ENCODE measurements at regions not wholly inside any gene's neighbourhood (a gene's known extent, or its start where the extent isn't known, plus 50 kb on each side); places are given as distances from the start of the nearest gene placed in this dataset.

GRCh38 chr9:108546215-108546614, 309.6 kb downstream of the ACTL7B start:
- no peak for DNase-seq

- DNase-seq = no peak
Observed at GRCh38 chr9:108545436-108545835, 310.4 kb downstream of the ACTL7B start.

- no peak for DNase-seq
Observed at GRCh38 chr9:108544866-108545265, 310.9 kb downstream of the ACTL7B start.

GRCh38 chr9:108543251-108543778, 312.5 kb downstream of the ACTL7B start:
- DNase-seq = no peak

GRCh38 chr9:108537756-108538155, 318.0 kb downstream of the ACTL7B start:
- DNase-seq = no peak

- no peak for DNase-seq
Observed at GRCh38 chr9:108536836-108537601, 318.8 kb downstream of the ACTL7B start.

GRCh38 chr9:108535526-108535925, 320.3 kb downstream of the ACTL7B start:
- DNase-seq = no peak

- no peak for DNase-seq
Observed at GRCh38 chr9:108534741-108535140, 321.0 kb downstream of the ACTL7B start.

- DNase-seq = no peak
Observed at GRCh38 chr9:108530141-108530540, 325.6 kb downstream of the ACTL7B start.

GRCh38 chr9:108528231-108528630, 327.6 kb downstream of the ACTL7B start:
- DNase-seq = no peak

GRCh38 chr9:108526518-108526917, 329.3 kb downstream of the ACTL7B start:
- no peak for DNase-seq

- DNase-seq = no peak
Observed at GRCh38 chr9:108525186-108525585, 330.6 kb downstream of the ACTL7B start.

- DNase-seq = no peak
Observed at GRCh38 chr9:108521063-108521590, 334.7 kb downstream of the ACTL7B start.

- DNase-seq = no peak
Observed at GRCh38 chr9:108519437-108519836, 336.3 kb downstream of the ACTL7B start.

GRCh38 chr9:108517651-108518365, 338.0 kb downstream of the ACTL7B start:
- no peak for DNase-seq

GRCh38 chr9:108516391-108516790, 339.4 kb downstream of the ACTL7B start:
- DNase-seq = no peak

- DNase-seq = no peak
Observed at GRCh38 chr9:108515856-108516255, 339.9 kb downstream of the ACTL7B start.

GRCh38 chr9:108512426-108513173, 343.2 kb downstream of the ACTL7B start:
- DNase-seq = no peak

- no peak for DNase-seq
Observed at GRCh38 chr9:108511307-108511706, 344.5 kb downstream of the ACTL7B start.

GRCh38 chr9:108496846-108497245, 358.9 kb downstream of the ACTL7B start:
- no peak for DNase-seq

- no peak for DNase-seq
Observed at GRCh38 chr9:108489567-108489966, 366.2 kb downstream of the ACTL7B start.

- no peak for DNase-seq
Observed at GRCh38 chr9:108486831-108487230, 369.0 kb downstream of the ACTL7B start.

GRCh38 chr9:108484468-108484867, 371.3 kb downstream of the ACTL7B start:
- DNase-seq = no peak

Data from cerebellar nuclear complex (tissue), 1 donor.